ENCODE measurements at regions not wholly inside any gene's neighbourhood (a gene's known extent, or its start where the extent isn't known, plus 50 kb on each side); places are given as distances from the start of the nearest gene placed in this dataset.

DNA sequence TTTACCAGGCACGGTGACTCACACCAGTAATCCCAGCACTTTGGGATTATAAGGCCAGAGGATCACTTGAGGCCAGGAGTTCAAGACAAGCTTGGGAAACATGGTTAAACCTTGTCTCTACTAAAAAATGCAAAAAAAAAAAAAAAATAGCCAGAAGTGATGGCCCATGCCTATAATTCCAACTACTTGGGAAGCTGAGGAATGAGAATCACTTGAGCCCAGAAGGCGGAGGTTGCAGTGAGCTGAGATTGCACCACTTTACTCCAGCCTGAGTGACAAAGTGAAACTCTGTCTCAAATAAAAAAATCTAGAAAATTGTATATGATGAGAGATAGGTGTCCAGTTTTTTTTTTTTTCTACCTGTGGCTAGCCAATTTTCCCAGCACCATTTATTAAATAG lies 578.2 kb downstream of the ANKRD7 start:
- H3K9me3 ChIP-seq (ENCODE audit: low read depth), result no peaks in the 10 kb centered on the region
- no peaks in the 10 kb centered on the region for H3K36me3 ChIP-seq
- TF ChIP-seq, protein P1, sequence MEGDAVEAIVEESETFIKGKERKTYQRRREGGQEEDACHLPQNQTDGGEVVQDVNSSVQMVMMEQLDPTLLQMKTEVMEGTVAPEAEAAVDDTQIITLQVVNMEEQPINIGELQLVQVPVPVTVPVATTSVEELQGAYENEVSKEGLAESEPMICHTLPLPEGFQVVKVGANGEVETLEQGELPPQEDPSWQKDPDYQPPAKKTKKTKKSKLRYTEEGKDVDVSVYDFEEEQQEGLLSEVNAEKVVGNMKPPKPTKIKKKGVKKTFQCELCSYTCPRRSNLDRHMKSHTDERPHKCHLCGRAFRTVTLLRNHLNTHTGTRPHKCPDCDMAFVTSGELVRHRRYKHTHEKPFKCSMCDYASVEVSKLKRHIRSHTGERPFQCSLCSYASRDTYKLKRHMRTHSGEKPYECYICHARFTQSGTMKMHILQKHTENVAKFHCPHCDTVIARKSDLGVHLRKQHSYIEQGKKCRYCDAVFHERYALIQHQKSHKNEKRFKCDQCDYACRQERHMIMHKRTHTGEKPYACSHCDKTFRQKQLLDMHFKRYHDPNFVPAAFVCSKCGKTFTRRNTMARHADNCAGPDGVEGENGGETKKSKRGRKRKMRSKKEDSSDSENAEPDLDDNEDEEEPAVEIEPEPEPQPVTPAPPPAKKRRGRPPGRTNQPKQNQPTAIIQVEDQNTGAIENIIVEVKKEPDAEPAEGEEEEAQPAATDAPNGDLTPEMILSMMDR (IDR thresholded peaks at IDR 0.05; ENCODE audit: low read depth, low read length), result no peak
- no peaks in the 10 kb centered on the region for H3K27me3 ChIP-seq
- H3K4me1 ChIP-seq (ENCODE audit: low read depth), result no peaks in the 10 kb centered on the region
- no peak for DNase-seq (ENCODE audit: low read depth in 1 of 2, low spot score in 1 of 2)
- no peak overlapping the region for H3K4me3 ChIP-seq
- H3K27ac ChIP-seq, result no peak overlapping the region

GRCh38 chr7:118826246-118826645 lies 601.7 kb downstream of the ANKRD7 start:
- Histone ChIP-seq H3K4me3 (no peak overlapping the region), H3K36me3 (no peaks in the 10 kb centered on the region), H3K9me3 (ENCODE audit: low read depth) (no peaks in the 10 kb centered on the region), H3K27ac (no peak overlapping the region), H3K27me3 (no peaks in the 10 kb centered on the region), H3K4me1 (ENCODE audit: low read depth) (no peaks in the 10 kb centered on the region)
- no peak for DNase-seq (ENCODE audit: low read depth in 1 of 2, low spot score in 1 of 2)
- TF ChIP-seq, protein P1 (IDR thresholded peaks at IDR 0.05; ENCODE audit: low read depth, low read length), result no peak

- Histone ChIP-seq H3K27ac (no peak overlapping the region), H3K27me3 (no peaks in the 10 kb centered on the region), H3K9me3 (ENCODE audit: low read depth) (no peaks in the 10 kb centered on the region), H3K4me1 (ENCODE audit: low read depth) (no peaks in the 10 kb centered on the region), H3K4me3 (no peak overlapping the region), H3K36me3 (no peaks in the 10 kb centered on the region)
- TF ChIP-seq, protein P1 (IDR thresholded peaks at IDR 0.05; ENCODE audit: low read depth, low read length), result no peak
- no peak for DNase-seq (ENCODE audit: low read depth in 1 of 2, low spot score in 1 of 2)
These were observed 612.4 kb downstream of the ANKRD7 start for GRCh38 chr7:118836933-118837332.

DNA sequence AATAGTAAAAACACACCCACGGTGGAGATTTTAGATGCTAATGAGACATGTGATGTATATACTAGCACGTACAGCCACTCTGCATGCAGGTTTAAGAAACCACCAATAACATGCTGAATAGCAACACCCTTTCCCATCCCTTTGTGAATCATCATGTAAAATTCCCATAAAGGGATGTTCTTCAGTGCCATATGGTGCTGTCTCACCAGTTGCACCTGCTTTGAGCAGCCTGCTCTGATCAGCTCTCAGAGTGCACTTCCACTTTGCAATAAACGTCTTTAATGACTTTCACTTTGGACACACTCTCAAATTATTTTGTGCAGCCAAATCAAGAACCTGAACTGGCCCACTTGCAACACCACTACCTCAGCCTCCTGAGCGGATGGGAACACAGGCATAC lies 615.0 kb downstream of the ANKRD7 start:
- no peak overlapping the region for H3K27ac ChIP-seq
- H3K4me1 ChIP-seq (ENCODE audit: low read depth), result no peaks in the 10 kb centered on the region
- TF ChIP-seq, protein P1 (IDR thresholded peaks at IDR 0.05; ENCODE audit: low read depth, low read length), result no peak
- H3K9me3 ChIP-seq (ENCODE audit: low read depth), result no peaks in the 10 kb centered on the region
- no peaks in the 10 kb centered on the region for H3K36me3 ChIP-seq
- no peak overlapping the region for H3K4me3 ChIP-seq
- no peaks in the 10 kb centered on the region for H3K27me3 ChIP-seq
- no peak for DNase-seq (ENCODE audit: low read depth in 1 of 2, low spot score in 1 of 2)

DNA sequence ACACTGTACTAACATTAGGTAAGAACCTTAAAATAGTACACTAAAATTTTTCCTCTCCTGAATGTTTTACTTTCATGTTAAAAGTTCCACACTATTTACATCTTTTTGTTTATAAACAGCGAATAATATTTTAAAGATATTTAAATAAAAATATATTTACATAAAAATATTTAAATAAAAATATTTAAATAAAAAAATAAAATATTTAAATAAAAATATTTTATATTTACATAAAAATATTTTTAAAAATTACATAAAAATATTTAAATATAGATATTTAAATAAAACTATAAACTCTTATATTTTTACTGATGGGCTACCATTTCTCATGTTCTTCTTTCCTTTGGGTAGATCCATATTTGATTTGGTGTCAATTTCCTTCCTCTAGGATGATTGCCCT lies 619.0 kb downstream of the ANKRD7 start:
- H3K27me3 ChIP-seq, result no peaks in the 10 kb centered on the region
- no peaks in the 10 kb centered on the region for H3K4me1 ChIP-seq (ENCODE audit: low read depth)
- DNase-seq (ENCODE audit: low read depth in 1 of 2, low spot score in 1 of 2), result no peak
- TF ChIP-seq, protein P1 (IDR thresholded peaks at IDR 0.05; ENCODE audit: low read depth, low read length), result no peak
- H3K36me3 ChIP-seq, result no peaks in the 10 kb centered on the region
- H3K4me3 ChIP-seq, result no peak overlapping the region
- H3K27ac ChIP-seq, result no peak overlapping the region
- no peaks in the 10 kb centered on the region for H3K9me3 ChIP-seq (ENCODE audit: low read depth)

DNA sequence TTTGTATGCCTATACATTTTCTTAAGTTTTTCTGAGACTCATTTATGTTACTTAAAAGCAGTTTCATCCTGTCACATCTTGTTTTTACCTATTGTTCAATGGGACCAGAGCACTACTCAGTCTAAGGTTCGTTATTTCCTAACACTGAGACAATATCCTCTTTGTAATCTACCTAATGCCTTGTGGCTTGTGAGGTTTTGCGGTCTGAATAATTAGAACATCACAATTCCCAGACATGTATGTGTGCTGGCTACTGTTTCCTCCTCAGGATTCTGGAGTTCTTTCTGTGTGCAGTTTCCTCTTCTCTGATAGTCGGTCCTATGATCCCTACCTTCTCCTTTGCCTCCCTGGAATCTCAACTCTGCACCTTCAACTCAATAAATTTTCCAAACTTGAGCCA lies 620.2 kb downstream of the ANKRD7 start:
- H3K27ac ChIP-seq, result no peak overlapping the region
- no peak overlapping the region for H3K4me3 ChIP-seq
- H3K36me3 ChIP-seq, result no peaks in the 10 kb centered on the region
- no peaks in the 10 kb centered on the region for H3K4me1 ChIP-seq (ENCODE audit: low read depth)
- no peaks in the 10 kb centered on the region for H3K9me3 ChIP-seq (ENCODE audit: low read depth)
- H3K27me3 ChIP-seq, result no peaks in the 10 kb centered on the region
- TF ChIP-seq, protein P1 (IDR thresholded peaks at IDR 0.05; ENCODE audit: low read depth, low read length), result no peak
- DNase-seq (ENCODE audit: low read depth in 1 of 2, low spot score in 1 of 2), result no peak

All from cardiac muscle cell (in vitro differentiated cells and primary cell).